HG02973 (cell line): ENCODE measurements at regions not wholly inside any gene's neighbourhood (a gene's known extent, or its start where the extent isn't known, plus 50 kb on each side); places are given as distances from the start of the nearest gene placed in this dataset.
A peak's percentile ranks its signal among the peaks of the same experiment; 100 is the strongest.

Source experiments
- ATAC-seq: cut with Tn5 transposase; IDR thresholded peaks from one replicate; pipeline ENCODE4 v1.9.1; 2021; ENCODE audit warnings: moderate library complexity; ENCODE audit not compliant: unreplicated experiment

- no peak for ATAC-seq
Observed at GRCh38 chr20:57071954-57072583, 194.4 kb downstream of the BMP7 start.

GRCh38 chr20:57073402-57073801, 193.0 kb downstream of the BMP7 start:
- ATAC-seq = no peak

- no peak for ATAC-seq
Observed at GRCh38 chr20:57074386-57074785, 192.1 kb downstream of the BMP7 start.

- ATAC-seq = no peak
Observed at GRCh38 chr20:57075181-57075580, 191.3 kb downstream of the BMP7 start.

- no peak for ATAC-seq
Observed at GRCh38 chr20:57075603-57076002, 190.8 kb downstream of the BMP7 start.

- ATAC-seq = no peak
Observed at GRCh38 chr20:57076152-57076652, 190.2 kb downstream of the BMP7 start.

- no peak for ATAC-seq
Observed at GRCh38 chr20:57076951-57077350, 189.5 kb downstream of the BMP7 start.

- no peak for ATAC-seq
Observed at GRCh38 chr20:57078116-57078515, 188.3 kb downstream of the BMP7 start.

- ATAC-seq = no peak
Observed at GRCh38 chr20:57079031-57080005, 187.1 kb downstream of the BMP7 start.

GRCh38 chr20:57080796-57081195, 185.6 kb downstream of the BMP7 start:
- ATAC-seq = no peak

- ATAC-seq = no peak
Observed at GRCh38 chr20:57082357-57082945, 184.0 kb downstream of the BMP7 start.

GRCh38 chr20:57083072-57083471, 183.4 kb downstream of the BMP7 start:
- no peak for ATAC-seq

GRCh38 chr20:57086066-57086465, 180.4 kb downstream of the BMP7 start:
- ATAC-seq = no peak

- ATAC-seq = no peak
Observed at GRCh38 chr20:57087102-57087501, 179.3 kb downstream of the BMP7 start.

GRCh38 chr20:57087705-57088104, 178.7 kb downstream of the BMP7 start:
- no peak for ATAC-seq

GRCh38 chr20:57088436-57088835, 178.0 kb downstream of the BMP7 start:
- no peak for ATAC-seq

- ATAC-seq = peak; percentile 59
Observed at GRCh38 chr20:57089699-57090144, 176.7 kb downstream of the BMP7 start.

- ATAC-seq = no peak
Observed at GRCh38 chr20:57090590-57091560, 175.6 kb downstream of the BMP7 start.

- ATAC-seq = no peak
Observed at GRCh38 chr20:57091748-57092111, 174.7 kb downstream of the BMP7 start.

- ATAC-seq = no peak
Observed at GRCh38 chr20:57092112-57092899, 174.1 kb downstream of the BMP7 start.
